Pons (tissue), 1 donor: ENCODE measurements at regions not wholly inside any gene's neighbourhood (a gene's known extent, or its start where the extent isn't known, plus 50 kb on each side); places are given as distances from the start of the nearest gene placed in this dataset.
"Not testable (repeated sequence)": the region's sequence is repeated elsewhere in the genome, so short reads cannot be mapped to it uniquely, and the experiment has no call there.

Experiments
- DNase-seq: peaks from one replicate; pipeline ENCODE4 v3.0.0-alpha.2; 2016; ENCODE audit warnings: low spot score

DNA sequence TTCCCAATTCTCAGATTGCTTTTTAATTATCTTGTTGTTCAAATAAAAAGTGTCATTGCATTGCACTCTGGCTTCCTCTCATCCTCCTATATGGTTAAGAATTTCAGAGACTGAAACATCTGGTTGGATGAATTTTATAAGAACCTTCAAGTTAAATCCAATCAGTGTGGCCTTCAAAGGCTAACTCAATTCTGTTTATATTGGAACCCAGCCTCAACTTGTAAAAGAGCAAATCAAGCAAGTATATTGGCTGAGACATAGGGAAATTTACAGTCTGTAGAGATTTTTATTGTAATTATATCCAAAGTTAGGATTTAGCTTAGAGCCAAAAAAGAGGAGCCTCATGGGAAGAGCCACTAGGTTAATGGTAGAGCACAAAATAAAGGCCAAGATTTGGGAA lies 159.9 kb upstream of the FER start:
- DNase-seq = no peak

DNA sequence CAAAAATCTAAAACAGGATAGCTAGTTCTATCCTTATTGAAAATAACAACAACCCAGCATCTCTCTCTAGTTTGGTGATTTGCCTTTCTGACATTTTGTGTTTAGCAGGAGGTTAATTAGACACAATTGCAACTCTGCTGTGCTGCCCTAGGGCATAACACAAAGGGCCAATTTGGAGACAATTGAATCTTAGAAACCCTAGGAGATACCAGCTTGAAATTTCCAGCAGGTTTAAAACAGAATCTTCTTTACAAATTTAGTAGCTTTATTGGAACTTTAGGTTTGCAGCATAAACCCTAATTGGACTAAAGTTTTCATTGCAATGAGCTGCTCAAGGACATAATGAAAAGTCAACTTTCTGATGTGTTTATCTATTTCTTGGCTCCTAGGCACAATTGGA lies 166.7 kb upstream of the FER start:
- no peak for DNase-seq

DNA sequence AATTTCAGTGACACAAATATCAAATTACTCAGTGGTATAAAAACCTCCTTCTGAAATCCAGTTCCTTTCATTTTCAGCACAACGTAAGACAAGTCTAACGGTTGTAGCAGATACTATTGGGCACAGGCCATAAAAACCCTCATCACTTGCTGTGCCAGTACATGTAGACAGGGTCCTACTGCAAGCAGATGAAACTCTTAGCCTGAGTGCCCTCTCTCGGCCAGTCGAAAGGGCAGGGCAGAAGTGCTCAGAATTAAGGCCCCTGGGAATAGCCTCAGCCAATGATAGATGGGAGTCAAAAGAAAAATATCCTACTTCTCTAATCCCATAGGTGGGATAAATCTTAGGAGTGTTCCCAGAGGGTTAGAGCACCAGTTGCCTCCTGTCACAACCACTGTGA lies 168.5 kb upstream of the FER start:
- no peak for DNase-seq

DNA sequence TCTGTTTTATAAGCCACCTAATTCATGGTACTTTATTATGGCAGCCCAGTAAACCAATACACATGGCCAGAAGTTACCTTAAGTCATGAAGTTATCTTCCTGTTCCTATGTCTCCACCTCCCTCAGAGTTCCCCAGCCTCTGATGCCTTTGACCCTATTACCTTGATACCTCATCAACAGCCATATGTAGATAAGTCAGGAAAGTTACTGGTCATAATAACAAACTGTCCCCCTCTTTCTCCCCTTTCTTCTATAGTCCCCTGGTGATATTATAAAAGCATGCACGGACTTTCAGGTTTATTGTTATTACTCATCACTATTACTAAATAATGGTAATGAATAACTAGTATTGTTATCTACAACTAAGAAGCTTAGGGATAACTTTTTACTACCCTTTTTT lies 168.9 kb upstream of the FER start:
- DNase-seq = no peak

DNA sequence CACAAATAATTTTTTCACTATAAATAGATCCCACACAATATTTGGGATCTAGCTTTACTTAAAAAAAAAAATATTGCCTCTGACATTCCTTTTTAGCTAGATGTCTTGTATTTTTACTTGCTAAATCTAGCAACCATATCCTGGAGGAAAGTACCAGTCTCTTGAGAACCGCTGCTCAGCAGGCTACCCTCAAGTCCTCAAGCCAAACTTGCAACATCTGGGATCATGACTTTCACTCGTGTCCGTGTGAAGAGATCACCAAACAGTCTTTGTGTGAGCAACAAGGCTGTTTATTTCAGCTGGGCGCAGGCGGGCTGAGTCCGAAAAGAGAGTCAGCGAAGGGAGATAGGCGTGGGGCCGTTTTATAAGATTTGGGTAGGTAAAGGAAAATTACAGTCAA lies 180.3 kb upstream of the FER start:
- no peak for DNase-seq

DNA sequence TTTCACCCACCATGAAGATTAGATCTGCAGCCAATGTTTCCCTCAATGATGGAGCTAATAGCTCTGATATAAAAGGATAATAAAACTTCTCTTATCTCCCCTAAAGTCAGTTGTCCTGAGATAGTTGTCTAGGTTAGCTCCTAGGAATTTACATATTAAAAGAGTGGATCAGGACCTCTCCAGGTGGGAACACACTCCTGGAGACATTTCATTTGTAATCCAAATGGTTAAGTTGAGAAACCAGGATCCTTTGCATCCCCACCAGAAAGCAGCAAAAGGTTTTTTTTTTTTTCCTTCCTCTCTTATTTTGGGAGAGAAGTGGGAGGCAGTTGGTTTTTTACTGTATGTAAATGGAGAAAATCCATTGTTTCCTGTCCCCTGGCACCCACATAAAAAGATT lies 182.5 kb upstream of the FBXL17 start:
- no peak for DNase-seq

DNA sequence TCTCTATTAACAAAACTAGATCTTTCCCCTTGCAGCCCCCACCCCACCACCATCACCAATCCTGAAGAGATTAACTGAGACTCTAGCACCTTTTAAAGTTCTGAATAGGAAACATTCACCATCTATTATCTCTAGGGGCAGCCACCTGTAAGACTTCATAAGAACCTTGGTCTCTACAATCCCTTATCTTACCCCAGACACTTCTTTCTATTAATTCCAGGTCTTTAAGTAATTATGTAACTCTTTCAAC lies 180.2 kb upstream of the FBXL17 start:
- no peak for DNase-seq

DNA sequence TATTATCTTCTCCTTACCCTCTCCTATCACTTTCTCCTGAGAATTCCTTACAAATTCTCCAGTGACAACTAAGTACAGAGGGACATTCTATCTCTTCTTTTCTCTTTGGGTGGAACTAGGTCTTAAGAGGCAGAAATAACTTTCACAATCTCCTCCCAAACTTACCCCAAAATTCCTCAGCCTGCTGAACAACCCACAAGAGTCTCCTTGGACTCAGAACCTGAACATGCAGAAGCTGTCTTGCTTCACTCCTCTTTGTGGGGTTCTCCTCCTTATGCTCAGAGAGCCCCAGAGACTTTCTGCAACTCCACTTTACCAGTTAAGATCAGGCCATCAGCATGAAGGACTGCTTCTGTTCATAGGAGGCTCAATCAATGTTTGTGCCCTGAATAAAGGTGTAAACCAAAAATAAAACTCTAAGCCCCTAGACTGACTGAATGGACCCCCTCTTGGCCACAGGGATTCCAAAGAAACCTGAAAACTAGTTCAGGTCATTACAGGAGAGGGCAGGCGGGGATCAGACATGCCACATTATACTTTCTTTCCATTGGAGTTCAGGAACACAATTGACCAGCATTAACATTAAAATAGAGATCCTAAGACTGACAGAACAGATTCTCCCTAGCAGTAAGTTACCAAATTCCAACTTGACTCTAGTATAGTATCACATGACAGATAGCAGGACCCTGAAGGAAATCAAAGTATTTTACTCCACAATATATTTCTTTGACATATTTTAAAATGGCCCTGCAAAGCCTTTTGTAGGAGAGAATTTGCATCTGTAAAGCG lies 179.7 kb upstream of the FBXL17 start:
- DNase-seq = no peak

DNA sequence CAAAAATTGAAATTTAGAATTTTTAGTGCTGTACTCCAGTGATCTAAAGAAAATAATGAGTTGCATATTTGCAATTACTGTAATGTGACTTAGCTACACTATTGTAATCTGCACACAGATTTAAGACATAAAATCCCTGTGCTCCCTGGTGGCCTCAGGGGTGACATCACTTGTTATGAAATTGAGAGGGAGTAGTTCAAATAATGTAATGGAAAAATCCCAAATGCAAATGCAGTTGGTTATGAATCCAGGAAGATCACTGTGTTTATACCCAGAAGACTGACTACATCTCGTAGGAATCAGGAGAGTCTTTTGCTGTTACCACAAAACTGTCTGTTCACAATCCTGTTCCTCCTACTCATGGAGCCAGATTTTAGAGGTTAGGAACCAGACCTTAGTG lies 178.7 kb upstream of the FBXL17 start:
- no peak for DNase-seq

DNA sequence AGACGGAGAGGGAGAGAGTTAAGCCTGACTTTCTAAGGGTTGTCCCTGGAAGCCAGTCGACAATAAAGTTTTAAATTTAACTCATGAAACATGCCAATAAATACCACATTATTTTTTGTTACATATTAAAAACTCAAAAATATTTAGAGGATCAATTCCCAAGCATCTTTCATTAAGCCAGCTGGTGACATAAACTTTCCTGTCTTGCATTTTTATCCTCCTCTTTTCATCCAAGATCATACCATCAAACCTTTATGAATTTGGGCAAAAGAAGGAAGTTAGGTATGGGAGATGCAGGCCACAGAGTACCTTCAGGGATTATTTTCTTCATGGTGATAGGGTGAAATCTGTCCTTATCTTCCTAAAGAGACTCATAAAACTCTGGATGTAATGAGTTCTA lies 178.3 kb upstream of the FBXL17 start:
- no peak for DNase-seq

DNA sequence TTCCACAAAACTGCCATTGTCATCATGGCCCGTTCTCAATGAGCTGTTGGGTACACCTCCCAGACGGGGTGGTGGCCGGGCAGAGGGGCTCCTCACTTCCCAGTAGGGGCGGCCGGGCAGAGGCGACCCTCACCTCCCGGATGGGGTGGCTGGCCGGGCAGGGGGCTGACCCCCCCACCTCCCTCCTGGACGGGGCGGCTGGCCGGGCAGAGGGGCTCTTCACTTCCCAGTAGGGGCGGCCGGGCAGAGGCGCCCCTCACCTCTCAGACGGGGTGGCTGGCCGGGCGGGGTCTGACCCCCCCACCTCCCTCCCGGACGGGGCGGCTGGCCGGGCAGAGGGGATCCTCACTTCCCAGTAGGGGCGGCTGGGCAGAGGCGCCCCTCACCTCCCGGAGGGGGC lies 176.9 kb upstream of the FBXL17 start:
- not testable (repeated sequence) for DNase-seq

DNA sequence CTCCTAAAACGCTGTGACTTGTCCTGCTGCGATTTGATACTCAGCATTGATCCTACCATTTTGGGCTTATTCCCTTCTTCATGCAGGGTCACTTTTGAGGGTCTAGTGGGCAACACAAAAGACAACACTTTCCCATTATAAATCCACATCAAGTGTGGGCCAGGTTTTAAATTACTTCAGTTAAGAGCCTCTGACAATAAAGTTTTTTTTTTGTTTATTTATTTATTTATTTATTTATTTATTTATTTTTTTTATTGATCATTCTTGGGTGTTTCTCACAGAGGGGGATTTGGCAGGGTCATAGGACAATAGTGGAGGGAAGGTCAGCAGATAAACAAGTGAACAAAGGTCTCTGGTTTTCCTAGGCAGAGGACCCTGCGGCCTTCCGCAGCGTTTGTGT lies 176.2 kb upstream of the FBXL17 start:
- not testable (repeated sequence) for DNase-seq

DNA sequence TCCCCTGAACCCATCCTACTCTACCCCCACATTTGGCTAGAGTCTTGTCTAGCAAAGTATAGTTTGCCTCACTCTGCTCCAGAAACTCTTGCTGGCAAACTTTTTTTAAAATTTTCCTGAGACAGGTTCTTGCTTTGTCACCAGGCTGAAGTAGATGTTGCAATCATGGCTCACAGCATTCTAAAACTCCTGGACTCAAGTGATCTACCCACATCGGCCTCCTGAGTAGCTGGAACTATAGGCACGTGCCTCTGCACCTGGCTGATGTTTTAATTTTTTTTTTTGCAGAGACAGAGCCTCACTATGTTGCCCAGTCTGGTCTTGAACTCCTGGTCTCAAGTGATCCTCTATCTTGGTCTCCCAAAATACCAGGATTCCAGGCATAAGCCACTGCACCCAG lies 175.8 kb upstream of the FBXL17 start:
- no peak for DNase-seq

DNA sequence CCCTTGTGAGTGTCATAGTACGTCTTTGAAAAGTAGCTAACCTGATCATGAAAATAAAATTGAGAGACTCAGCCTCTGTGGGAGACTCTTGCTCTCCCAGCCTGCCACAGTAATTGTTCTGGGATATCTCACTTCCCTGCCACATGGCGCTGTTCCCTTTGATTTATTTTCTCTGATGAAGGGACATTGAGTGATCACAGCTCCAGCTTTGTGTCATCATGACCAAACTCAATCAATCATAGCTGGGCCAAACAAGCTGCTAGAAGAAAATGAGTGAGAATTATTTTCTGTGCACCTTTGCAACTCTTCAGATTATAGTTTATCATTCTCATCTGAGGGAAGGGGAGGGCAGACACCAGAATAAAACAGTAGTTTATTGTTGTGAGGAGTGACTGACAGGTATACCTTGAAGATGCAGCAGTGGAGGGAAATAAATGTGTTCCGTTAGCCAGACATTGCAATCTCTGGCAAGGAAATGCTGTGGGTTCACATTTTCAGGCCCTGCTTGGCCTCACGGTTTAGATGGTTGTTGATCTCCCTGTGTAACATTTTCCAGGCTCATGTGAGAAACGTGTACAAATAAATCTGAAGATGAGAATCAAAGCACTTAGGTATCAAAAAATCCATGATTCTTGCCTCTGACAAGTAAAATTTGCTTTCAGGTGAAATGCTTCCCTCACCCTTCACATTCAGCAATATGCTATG lies 174.7 kb upstream of the FBXL17 start:
- no peak for DNase-seq

DNA sequence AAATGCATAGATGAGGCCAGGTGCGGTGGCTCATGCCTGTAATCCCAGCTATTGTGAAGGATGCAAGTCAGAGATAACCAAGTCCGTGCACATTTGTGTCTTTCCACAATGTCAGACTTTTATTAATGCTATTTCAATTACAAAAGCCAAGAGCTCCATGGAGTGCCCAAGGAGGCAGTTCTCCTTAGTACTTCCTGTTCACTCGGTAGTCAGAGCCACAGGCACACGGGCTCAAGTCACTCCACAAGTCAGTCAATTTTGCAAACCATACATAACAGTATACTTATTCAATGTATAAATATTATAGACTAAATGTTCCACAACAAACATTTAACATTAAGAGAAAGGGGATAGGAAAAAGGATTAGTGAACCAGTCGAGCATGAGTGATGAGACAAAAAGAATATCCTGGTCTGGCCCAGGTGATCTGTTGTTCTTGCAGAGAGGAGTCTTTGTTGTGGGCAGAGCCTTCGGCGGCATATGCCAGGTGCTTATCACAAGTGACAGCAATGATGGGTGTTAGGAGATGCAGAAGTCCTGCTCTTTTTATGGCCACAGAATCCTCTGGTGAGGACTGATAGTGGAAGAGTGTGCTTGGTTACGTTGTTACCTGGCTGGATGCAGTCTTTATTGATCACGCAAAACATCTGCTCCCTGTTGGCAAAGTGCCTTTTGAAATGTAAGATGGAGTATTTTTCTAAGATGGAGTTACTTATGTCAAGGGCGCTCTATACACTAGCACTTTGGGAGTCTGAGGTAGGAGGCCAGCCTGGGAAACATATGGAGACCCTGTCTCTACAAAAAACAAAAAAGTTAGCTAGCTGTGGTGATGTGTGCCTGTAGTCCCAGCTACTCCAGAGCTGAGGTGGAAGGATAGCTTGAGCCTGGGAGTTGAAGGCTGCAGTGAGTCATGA lies 167.0 kb upstream of the FBXL17 start:
- DNase-seq = no peak

DNA sequence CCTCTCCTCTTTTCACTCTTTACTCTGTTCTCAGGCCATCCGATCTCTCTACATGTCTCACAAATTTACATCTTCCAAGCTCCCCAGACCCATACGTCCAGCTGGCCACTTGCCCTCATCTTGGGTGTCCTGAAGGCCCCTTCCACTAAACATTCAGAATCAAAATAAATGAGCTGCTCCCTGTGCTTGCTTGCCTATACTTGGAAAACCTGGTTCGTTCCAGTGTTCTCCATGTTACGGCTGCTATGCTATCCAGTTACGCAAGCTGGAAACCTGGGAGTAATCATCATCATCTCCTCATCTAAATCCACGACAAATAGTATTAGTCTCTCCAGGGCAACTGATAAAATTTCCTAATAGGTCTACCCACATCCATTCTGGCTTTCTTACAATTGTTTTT lies 165.0 kb upstream of the FBXL17 start:
- DNase-seq = no peak

DNA sequence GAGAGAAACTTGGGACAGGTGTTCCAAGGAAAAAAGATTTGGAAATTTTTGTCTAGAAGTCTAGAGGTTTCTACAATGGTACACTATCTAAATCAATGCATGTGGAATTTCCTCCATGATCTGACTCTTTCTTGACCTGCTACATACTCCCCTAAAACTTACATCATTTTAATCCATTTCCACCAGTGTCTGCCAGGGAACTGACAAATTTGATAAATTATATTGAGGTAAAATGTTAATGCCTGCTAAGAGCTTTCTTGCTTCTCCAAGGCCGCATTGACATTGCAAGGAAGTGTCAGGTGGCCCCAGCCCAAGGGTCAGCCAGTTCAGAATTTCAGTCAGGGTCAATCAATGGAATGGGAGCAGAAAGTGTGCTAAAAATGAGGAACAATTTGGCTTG lies 163.4 kb upstream of the FBXL17 start:
- no peak for DNase-seq

DNA sequence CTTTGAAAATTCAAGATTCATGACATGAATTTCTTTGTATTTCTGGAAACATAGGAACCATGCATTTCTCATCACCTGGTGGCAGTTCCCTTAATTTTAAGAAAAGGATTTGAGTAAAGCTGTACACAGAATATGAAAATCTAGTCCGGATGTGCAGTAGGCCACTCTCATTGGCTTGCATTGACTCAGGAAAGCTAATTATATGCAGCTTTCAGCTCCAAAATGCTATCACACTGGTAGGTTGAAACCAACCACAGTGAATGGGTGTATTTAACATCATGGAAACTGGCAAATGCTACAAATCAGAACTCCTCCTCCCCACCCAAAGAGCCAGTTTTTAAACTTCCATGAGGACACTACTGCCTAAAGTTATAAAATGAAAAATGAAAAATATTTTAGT lies 161.6 kb upstream of the FBXL17 start:
- DNase-seq = no peak

DNA sequence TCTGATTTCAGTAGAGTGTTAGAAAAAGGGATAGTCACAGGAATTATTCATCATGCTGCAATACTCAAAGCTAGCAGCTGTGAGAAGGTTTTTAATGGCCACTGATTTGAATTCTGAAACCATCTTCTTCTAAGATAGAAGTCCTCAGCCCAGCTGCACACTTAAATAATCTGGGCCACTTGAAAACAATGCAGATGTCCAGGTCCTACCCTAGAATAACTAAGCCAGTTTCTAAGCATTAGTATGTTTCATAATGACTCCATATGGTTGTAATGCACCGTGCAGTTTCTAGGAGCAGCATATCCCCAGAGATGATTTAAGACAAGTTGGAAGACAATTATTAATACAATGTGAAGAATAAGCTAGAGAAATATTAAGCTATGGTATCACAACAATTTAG lies 159.9 kb upstream of the FBXL17 start:
- no peak for DNase-seq

DNA sequence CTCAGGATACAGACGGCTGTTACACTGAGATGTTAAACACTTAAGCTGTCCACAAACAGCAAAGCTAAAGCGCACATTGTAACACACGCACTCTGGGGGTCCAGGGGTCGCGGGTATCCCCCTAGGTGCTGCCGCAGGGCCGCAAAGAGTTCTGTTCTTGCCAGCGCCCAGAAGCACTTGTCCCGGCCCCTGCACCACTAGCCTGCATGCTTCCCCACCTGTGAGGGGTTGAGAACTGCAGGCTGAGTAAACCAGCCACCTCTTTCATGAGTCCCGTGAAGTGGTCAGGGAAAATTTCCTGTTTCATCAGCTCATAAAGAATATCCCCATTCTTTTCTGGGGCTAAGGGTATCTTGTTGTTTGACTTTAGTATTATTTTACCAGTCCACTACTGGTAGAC lies 154.4 kb upstream of the FBXL17 start:
- no peak for DNase-seq

DNA sequence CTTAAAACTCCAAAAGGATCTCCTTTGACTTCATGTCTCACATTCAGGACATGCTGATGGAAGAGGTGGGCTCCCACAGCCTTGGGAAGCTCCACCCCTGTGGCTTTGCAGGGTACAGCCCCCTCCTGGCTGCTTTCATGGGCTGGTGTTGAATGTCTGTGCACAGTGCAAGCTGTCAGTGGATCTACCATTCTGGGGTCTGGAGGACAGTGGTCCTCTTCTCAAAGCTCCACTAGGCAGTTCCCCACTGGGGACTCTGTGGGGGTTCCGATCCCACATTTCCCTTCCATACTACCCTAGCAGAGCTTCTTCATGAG lies 150.2 kb upstream of the FBXL17 start:
- DNase-seq = not testable (repeated sequence)

DNA sequence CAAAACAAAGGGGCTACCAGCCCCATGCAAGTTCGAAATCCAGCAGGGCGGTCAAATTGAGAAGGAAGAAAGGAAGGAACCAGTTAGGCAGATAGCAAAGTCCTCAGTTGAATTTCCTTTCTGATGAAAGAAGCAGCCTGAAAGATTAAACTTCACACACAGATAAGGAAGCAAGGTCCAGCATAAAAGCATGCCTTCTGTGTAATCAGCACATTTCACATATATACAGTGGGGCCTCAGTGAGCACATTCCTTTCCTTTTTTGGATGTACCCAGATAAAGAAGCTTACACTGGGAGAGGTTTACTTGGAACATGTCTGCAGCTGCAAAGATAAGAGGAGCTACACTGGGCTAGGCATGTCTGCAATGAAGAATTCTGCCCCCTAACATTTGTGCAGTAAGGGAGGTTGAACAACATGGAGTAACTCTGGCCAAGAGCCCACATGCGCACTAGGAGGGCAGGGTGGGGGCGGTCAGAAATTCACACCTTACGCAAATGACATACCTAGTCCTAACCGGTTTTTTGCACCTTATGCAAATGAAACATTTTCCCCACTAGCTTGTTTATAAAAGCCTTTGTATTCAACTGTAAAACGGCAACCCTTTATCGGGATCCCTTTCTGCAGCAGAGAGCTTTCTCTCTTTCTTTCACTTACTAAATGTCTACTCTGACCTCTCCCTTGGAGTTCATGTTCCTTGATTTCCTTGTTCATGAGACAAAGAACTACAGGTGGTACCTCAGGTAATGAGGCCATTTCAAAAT lies 149.7 kb upstream of the FBXL17 start:
- no peak for DNase-seq

DNA sequence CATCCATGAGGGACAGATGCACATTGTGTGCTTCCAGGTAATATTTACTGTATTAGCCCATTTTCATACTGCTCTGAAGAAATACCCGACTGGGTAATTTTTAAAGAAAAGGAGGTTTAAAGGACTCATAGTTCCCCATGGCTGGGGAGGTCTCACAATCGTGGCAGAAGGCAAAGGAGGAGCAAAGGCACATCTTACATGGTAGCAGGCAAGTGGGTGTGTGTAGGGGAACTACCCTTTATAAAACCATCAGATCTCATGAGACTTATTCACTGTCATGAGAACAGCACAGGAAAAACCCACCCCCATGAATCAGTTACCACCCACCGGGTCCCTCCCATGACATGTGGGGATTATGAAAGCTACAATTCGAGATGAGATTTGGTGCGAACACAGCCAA lies 148.8 kb upstream of the FBXL17 start:
- no peak for DNase-seq
